Activated T-cell treated with anti-CD3 and anti-CD28 coated beads, Interleukin-2, amount 50 U/mL, for 48 hours (primary cell): ENCODE measurements at regions not wholly inside any gene's neighbourhood (a gene's known extent, or its start where the extent isn't known, plus 50 kb on each side); places are given as distances from the start of the nearest gene placed in this dataset.

Experiments
- DNase-seq, 2 experiments: peaks; one replicate each; pipeline ENCODE4 v3.0.0-alpha.2; 2020

DNA sequence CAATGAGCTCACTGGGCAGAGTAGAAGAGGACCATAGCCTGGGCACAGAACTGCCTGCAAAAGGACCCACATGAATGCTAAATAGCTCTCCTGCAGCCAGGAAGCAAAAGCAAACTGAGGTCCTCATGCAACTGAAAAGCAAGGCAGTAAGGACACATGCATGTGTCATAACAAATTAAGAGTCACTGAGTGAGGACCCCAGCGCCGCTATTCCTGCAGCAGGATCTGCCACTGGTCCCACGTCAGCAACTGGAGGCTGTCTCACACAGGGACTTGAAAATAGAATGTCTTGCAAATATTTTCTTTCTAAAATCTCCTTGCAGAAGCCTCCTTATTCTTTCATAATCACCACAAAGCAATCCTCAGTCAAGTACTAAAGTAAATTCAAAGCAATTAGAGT lies 559.6 kb upstream of the DAB1 start:
- no peak for DNase-seq

DNA sequence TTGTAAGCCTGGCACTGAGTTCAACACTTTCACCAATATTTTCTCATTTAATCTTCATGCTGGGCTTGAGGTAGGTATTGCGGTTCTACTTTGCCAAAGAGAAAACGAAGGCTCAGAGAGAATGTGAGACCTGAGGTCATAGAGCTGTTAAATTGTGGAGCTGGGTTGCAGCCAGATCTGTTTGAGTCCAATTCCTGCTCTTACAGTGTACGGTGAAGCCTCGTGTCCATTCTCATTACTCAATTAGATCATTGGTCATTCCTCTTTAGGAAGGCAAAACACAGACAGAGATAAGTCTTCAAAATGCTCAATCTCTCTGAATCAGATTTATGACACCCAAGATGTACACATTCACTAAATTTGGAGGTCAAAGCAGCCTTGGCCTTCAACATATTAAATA lies 559.0 kb upstream of the DAB1 start:
- no peak for DNase-seq

DNA sequence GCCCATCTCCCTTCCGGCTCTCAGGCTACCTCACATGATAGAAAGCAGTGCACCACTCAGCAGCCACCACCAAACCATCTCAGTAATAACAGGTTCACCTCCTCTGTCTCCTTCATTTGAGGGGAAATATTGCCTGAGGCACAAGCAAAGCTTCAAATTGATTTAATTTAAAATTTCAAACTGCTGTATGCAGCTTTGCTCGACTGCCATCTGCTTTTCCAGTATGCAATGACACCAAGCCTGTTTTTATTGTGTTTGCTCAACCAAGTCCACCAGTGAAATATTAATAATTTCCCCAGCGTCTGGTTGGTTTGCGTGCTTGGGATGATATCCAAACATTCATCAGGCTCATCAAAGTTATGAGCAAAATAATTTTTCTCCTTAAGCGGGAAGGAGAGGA lies 552.4 kb upstream of the DAB1 start:
- DNase-seq: no peak

DNA sequence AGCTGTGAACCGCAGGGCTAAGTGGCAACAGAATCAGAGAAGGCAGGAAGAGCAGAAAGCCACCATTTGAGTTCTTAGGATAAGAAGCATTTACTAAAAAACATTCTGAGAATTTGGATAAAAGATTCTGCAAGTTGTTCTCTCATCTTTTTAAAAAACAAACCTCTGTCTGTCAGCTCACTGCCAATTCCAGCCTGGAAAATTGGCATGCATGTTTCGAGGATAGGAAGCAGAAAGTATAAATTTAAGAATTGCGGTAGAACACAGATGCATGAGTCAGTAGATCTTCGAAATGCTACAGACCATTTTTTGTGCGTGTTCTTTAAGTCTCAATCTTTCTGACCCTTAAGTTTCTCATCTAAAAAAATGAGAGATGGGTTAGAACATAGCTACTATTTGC lies 544.5 kb upstream of the DAB1 start:
- no peak for DNase-seq

DNA sequence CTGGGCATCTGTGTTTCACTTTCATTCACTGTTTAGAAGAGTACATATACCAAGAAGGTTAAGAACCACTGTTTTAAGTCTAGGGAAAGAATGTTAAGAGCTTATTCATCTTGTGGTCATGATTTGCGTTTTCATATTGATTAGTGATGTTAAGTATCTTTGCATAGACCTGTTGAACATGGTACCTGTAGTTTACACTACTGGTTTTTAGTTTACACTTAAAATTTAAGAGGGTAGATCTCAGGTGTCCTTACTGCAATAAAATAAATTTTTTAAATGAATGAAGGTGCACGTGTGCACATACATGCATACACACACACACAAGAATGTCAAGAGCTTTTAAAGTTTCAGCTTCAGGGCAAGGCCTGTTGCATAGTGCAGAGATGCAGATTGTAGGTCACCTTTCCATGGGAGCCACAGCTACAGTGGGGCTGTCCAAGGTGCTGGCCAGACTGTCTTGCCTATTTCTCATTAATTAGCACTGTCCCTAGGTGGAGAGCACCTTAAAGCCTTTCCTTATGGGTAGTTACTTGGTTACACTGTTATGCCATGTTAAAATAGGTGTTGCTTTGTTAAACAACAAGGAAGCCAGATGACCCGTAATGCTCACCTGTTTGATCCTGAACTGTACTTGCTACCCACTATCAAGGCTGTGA lies 543.0 kb upstream of the DAB1 start:
- no peak for DNase-seq

DNA sequence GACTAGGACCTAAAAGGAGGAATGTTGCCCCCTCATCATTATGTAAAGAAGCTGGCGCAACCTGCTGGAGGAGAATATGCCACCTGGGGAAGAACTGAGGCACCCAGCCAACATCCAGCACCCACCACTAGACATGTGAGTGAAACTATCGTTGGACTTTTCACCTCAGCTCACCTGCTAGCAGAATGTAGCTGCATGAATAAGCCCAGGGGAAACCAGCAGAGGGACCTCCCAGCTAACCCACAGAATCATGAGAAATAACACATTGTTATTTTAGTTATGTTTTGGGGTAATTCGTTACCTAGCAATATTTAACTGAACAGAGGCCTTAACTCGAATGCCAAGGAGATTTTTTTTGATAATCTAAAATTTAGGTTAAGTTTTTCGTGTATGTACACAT lies 542.5 kb upstream of the DAB1 start:
- DNase-seq: no peak

DNA sequence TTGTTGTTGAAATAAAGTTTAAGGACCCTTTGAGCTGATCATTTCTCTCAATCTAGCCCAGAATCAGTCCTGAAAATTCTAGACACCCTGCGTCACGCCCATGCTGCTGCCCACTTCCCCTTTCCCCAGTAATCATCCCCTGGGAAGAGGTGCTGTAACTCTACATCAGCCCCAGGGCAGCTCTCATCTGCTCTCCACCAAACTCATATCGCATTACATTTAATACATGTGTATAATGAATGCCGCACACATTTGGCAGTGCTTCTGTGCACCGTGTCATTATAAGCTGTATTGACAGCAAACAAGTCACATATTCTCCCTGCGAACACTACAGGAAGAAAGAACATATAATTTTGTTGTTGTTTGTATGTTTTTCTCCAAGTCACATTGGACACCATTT lies 539.7 kb upstream of the DAB1 start:
- no peak for DNase-seq

DNA sequence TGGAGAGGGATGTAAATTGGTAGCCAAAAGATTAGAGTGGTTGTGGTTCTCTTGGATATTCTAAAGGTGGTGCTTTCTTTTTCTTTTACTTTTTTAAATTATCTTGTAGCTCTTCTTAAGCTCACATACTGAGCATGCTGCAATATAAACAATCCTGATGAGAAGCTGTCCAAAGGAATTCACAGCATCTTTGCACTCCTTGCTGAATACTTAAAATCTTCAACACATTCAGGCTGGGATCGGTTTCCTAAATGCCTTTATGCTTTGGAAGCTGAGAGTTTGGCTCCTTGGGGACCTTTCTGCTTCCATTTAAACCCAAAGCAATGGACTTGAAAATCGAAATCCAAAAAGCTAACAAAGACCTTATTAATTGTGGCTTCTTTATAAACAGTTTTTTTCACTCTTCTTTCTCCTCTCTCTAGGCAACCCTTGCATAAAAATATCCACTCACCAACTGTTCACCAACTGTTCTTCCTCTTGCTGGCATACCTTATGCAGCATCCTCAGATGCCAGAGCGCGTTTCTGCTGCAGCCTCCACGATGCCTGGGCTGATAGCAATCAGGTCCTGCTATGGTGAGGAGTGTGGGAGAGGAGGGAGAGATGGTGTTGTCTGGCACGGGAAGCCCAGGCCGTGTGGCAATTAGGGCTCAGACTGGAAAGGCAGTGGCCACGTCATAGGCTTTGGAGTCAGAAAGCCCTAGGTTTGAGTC lies 535.8 kb upstream of the DAB1 start:
- no peak for DNase-seq

DNA sequence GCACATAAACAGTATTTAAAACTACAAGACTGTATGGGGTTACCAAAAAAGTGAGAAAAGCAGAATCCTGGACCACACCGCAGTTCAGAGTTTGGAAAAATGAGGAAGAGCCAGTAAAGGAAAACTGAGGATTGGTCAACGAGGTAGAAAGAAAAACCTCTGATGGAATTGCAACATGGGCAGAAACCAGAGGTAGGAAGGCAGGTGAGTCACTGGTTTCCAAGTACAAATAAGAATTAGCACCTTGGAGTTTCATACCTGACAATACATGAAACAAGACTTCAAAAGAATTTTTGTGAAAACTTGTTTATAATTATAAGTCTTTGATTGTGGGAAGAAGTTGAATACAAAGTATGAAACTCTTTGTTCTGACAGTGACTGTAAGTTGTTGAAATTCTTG lies 533.7 kb upstream of the DAB1 start:
- DNase-seq: no peak

DNA sequence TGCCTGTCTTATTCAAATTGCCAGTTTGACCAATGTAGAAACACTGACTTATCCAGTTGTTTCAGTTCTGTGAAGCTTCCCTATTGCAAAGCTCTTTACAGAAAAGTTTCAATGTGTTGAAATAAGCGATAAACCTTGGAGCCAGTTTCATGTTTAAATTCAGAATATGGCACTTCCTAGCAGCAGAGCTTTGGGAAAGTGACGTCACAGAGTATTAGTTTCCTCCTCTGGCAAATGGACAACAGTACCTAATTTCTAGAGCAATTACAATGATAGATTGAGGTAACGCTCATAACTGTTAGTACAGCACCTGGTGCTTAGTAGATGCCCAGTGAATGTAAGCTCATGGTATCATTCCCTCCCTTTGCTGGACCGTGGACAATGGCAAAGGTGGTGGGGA lies 527.5 kb upstream of the DAB1 start:
- DNase-seq: no peak

DNA sequence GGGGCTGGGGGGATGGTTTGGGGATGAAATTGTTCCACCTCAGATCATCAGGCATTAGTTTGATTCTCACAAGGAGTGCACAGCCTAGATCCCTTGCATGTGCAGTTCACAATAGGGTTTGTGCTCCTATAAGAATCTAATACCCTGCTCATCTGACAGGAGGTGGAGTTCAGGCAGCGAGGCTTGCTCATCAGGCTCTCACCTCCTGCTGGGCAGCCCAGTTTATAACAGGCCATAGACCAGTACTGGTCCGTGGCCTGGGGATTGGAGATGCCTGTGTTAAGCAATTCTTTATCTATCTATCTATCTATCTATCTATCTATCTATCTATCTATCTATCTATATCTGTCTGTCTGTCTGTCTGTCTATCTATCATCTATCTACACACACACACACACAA lies 525.3 kb upstream of the DAB1 start:
- DNase-seq: no peak

DNA sequence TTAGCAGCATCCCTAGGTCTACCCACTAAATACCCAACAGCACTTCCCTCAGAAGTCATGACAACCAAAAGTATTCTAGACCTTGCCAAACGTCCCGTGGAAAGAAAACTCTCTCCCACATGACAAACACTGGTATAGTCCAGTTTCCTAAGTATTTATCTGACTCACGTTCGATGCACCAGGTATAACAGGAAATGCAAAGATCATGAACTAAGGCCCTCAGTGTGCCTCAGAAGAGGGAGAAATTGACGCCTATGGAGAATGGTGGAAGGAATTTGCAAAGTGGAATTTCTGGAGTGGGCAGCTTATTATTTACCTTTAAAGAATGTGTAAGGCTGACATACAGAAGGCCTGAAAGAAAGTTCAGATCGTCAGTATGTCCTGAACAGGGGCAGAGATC lies 523.6 kb upstream of the DAB1 start:
- DNase-seq: no peak

DNA sequence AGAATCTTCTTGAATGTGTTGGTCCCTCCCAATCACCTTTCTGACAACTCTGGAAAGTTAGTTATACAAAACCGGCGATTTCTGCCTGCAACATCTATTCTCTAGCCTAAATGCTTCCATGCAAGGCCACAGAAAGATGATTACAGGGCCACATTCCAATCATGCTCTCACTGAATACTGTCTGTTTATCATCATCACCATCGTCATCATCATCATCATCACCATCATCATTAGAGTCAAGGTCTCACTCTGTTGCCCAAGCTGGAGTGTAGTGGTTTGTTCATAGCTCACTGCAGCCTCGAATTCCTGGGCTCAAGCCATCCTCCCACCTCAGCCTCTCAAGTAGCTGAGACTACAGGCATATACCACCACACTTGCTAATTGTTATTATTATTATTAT lies 521.2 kb upstream of the DAB1 start:
- no peak for DNase-seq

DNA sequence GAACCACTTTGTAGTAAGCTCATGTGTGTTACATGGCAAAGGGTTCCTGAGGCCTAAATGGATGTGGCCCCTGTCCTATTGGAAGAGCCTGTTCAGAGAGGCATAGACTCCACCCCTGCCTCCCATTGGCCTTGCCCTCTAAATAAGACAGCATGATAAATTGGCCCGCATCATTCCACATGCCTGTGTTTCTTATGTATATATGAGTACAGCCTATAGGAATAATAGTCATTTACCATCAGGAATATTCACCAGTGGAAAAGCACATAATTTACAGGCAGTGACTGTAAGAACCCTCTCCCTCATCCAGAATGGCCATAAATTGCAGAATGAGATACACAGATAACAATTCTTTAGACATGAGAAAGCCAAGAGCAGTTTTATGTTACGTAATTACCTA lies 519.5 kb upstream of the DAB1 start:
- DNase-seq: no peak

DNA sequence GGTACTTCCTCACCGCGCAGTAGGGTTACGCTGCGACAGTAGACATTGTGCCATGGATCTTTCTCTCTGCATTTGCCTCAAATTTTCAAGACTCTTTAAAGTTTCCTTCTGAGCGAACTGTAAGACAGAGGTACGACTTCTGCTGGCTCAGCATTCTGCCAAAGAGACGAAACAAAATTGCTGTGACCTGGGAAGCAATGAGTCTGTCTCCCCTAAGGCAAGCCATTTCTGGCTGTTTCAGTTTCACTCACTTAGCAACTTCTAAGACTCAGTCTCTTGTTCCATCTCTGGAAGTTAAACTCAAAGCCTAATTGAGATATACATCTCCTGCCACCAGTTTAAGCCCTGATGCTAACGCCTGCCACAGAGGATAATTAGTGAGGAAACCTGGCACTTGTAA lies 510.9 kb upstream of the DAB1 start:
- DNase-seq: no peak

DNA sequence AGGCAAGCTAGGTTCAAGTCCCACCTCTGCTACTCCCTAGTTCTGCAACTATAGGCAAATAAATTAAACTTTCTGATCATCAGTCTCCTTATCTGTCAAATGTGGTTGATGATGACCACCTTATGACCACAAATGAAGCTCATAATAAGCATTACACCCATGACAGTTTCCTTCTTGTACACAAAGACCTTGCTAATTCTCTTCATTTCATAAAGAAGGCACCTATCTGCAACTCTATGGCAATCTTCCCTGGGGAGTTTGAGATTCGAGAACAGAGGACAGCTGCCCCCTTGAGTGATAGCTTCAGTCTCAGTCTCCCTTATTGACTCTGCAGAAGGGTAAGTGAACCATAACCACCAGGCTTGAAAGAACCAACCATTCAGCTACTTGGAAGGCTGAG lies 503.1 kb upstream of the DAB1 start:
- no peak for DNase-seq

DNA sequence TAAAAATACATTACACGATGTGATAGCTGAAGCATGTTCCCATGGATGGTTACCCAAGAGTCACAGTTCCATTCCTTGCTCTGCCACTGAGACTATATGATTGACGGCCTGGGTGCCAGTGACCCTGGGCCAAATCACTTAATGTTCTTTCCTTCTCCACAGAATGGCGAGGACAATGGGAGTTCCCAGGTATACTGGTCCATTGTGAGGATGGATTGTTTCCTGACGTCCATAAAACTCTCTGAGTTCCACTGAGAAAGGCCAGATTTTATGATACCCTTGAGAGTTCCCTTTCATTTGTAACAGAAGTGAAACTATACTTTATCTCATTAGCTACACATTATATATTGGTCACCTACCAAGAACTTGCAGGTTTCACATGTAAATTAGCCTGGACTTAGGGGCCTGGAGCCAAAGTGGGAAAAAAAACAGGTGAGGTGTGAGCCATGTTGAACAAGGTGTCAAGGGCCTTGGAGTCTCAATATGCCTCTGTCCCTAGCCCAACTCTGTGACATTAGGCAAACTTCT lies 502.2 kb upstream of the DAB1 start:
- no peak for DNase-seq

DNA sequence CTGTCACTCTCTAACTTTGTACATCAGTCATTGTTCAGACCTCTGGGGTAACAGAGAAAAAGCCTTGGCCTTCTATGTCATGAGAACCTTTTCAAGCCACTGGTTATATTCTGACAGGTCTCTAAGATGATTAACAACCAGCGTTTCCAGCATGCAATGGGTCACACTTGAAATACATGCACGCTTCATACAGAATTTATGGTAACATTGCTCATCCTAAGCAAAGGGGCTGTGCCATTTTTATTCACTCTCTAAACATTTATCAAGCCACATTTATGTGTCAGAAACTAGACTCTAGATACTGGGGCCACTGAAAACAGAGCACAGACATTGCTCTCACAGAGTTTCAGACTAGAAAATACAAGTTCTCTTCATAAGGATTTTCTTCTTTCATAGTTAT lies 501.4 kb upstream of the DAB1 start:
- DNase-seq: no peak

DNA sequence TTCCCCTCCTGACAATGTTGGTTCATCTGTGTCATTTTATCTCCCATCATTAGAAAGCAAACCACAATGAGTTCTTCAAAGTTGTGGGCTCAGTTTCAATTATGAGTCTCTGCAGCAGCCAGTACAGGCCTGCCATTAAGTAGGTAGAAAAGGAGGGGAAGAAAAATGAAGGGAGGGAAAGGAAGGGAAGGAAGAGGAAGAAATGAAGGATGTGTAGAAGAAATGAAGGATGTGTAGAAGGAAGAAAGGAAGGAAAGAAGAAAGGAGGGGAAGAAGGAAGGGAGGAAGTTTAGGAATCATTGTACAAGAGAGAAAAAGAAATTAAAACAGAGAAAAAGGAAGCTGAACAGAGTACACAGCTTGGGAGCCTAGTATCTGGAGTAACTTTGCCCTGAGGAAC lies 498.3 kb upstream of the DAB1 start:
- no peak for DNase-seq

DNA sequence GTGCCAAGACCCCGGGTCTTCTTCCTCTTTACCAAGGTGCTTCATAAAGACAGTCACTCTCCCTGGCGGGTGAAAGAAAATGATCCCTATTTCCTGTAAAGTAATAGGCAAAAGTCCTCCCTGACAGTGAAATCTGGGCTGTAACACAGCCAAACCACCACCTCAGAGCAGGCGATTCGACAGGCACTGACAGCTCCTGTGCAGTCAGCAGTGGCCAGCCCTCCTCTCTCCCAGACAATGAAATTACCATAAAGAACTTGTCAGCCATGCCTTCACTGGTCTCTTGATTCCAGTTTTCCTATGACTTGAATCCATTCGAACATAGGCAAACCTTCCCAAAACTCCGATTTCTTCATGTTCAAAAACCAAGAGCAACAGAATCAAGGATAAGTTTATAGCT lies 492.2 kb upstream of the DAB1 start:
- no peak for DNase-seq

DNA sequence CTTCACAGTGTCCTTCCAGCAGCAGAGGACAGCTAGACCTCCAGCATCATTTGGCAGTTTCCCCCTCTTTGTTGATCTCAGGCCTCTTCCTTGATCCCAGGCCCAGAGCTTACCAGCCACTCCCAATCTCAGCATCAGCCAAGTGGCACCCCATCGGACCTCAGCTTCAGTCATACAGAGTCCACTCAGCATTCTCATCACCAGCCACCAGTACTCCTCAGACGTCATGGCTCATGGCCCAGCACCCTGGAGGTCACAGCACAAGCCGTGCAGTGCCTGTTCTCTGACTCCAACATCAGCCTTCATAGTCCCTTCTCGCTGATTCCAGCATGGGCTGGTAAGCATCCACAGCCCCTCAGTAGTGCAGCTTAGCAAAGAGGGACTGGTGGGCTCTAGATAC lies 487.6 kb upstream of the DAB1 start:
- DNase-seq: no peak

DNA sequence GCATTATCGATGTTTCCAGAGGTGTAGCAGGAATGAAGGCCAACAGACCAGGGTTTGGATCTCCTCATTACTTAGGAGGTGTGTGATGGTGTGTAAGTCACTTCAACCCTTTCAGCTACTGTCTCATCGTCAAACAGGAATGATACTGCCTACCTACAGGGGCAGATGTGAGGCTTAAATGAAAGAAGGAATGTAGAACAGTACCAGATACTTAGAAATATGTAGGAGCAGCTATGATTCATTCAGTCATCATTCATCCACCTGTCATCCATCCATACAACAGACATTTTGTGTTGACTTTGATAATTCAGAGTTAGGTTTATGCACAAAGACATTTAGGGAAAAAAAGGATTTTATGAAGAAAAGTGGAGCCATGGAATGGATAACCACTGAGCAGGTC lies 486.9 kb upstream of the DAB1 start:
- DNase-seq: no peak

DNA sequence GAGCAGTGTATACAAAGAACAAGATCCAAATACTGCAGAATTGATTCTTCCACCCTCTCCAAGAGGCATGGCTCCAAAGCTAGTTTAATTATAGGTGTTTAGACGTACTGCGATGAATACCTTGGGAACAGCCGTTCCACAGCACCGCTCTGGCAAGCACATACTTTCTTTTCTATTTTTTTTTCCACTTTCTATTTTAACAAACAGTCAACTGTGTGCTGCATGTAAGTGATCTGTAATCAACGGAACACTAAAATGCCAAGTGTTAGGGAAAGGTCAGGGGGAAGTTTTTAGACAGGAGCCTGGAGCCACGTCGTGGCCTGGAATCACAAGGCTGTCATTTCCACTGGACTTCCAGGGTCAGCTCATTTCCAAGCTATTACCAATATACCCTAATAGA lies 486.4 kb upstream of the DAB1 start:
- DNase-seq: no peak

DNA sequence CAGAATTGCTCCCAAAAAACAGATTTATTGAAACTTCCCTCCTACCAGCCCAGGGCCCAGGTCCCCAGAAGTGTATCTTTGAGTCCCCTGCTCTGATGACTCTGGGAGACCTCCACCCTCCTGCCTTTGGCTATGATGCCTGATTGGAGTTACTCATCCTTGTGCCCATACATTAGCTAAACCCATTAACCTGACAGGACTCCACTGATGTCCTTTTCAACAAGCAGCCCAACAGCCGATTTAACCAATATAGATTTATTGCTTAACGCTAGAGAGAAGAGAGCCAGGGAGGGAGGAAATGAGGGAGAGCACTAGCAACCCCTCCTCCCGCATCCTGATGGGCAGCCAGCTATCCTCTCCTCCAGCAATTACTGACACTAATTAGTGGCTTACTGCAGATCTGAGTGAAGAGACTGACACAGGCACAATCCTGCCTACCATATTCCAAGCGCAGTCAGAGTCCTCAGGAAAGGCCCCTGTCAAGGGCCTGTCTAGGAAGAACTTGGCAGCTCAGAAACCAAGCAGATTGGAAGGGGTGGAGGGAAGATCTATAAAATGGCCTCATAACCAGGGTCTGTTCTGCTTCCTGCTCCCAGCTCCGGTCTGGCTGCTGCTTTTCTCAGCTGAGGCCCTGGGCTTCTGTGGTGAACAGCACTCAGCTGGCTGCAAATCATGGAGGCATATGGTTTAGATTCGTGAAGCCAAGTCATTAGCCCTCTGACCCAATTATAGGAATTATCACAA lies 484.5 kb upstream of the DAB1 start:
- no peak for DNase-seq
